ENCODE measurements at regions not wholly inside any gene's neighbourhood (a gene's known extent, or its start where the extent isn't known, plus 50 kb on each side); places are given as distances from the start of the nearest gene placed in this dataset.

DNA sequence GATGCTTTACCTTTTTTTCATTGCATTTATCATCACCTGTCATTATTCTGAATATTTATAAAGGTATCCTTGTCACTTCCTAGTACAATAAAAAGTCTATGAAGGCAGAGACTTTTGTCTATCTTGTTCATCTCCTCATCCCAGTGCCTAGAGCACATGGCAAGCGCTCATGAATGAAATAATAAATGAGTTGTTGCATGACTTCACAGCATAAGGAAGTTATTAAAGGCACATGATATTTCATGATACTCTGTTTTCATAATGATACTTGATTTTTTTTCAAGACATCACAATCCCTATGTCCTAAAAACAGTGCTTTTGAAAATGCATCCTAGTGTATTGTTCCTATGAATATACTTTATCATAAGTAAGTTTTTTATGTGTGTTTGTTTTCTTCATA is 310.6 kb upstream of the RSPO3 start:
- intact Hi-C loops (cut with DNase I): loop anchor here in 1 of 2 donors (10.0 kb wide), 1 partner anchor 387 kb away; no protein-coding TSS in a partner anchor

DNA sequence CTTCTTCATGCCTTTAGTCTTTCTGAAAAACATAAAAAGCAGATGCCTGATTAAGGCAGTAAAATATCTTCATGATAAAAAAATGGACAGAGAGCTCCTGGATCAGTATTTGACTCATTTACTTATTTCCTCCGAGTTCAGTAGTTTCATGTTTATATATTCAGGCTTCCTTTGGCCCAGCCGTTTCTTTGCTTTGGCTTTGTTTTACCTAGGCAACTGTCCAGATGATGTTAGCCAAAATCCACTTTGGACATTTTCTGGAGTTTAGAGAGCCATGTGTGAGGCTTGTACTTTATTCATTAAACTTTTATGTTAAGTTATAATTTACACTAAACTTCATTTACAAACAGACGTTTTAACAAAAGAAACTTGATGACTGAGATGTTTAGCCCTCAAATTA is 307.1 kb upstream of the RSPO3 start:
- H3K36me3 ChIP-seq: no peaks in the 10 kb centered on the region
- H3K27ac ChIP-seq: no peak overlapping the region
- ATAC-seq: peak; percentile 30
- TF ChIP-seq, protein P1, sequence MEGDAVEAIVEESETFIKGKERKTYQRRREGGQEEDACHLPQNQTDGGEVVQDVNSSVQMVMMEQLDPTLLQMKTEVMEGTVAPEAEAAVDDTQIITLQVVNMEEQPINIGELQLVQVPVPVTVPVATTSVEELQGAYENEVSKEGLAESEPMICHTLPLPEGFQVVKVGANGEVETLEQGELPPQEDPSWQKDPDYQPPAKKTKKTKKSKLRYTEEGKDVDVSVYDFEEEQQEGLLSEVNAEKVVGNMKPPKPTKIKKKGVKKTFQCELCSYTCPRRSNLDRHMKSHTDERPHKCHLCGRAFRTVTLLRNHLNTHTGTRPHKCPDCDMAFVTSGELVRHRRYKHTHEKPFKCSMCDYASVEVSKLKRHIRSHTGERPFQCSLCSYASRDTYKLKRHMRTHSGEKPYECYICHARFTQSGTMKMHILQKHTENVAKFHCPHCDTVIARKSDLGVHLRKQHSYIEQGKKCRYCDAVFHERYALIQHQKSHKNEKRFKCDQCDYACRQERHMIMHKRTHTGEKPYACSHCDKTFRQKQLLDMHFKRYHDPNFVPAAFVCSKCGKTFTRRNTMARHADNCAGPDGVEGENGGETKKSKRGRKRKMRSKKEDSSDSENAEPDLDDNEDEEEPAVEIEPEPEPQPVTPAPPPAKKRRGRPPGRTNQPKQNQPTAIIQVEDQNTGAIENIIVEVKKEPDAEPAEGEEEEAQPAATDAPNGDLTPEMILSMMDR (IDR thresholded peaks at IDR 0.05): no peak
- no peaks in the 10 kb centered on the region for H3K27me3 ChIP-seq
- no peak overlapping the region for H3K4me3 ChIP-seq
- H3K9me3 ChIP-seq: no peaks in the 10 kb centered on the region
- H3K4me1 ChIP-seq: no peaks in the 10 kb centered on the region
- intact Hi-C loops (cut with DNase I): no loop called here
- DNase-seq: peak in 1 of 4 donors; percentile 35

More for the DNA sequence above, 310.6 kb upstream of the RSPO3 start:
- Histone ChIP-seq H3K27ac (no peak overlapping the region), H3K36me3 (no peaks in the 10 kb centered on the region), H3K4me3 (no peak overlapping the region), H3K27me3 (no peaks in the 10 kb centered on the region), H3K4me1 (no peaks in the 10 kb centered on the region), H3K9me3 (no peaks in the 10 kb centered on the region)
- no peak for ATAC-seq
- DNase-seq: no peak
- TF ChIP-seq, protein P1 (IDR thresholded peaks at IDR 0.05): no peak

- no peaks in the 10 kb centered on the region for H3K36me3 ChIP-seq
- TF ChIP-seq, protein P1 (IDR thresholded peaks at IDR 0.05): no peak
- ATAC-seq: no peak
- intact Hi-C loops (cut with DNase I): no loop called here
- H3K27ac ChIP-seq: no peak overlapping the region
- no peaks in the 10 kb centered on the region for H3K4me1 ChIP-seq
- H3K27me3 ChIP-seq: no peaks in the 10 kb centered on the region
- no peaks in the 10 kb centered on the region for H3K9me3 ChIP-seq
- no peak for DNase-seq
- H3K4me3 ChIP-seq: no peak overlapping the region
Observed at GRCh38 chr6:126812010-126812409, 306.5 kb upstream of the RSPO3 start.

GRCh38 chr6:126812651-126813050 is 305.8 kb upstream of the RSPO3 start:
- intact Hi-C loops (cut with DNase I): no loop called here
- TF ChIP-seq, protein P1 (IDR thresholded peaks at IDR 0.05): no peak
- peak in 1 of 4 donors; percentile 32 for DNase-seq
- ATAC-seq: peak; percentile 44
- H3K4me1 ChIP-seq: no peaks in the 10 kb centered on the region
- H3K27me3 ChIP-seq: no peaks in the 10 kb centered on the region
- no peak overlapping the region for H3K4me3 ChIP-seq
- no peaks in the 10 kb centered on the region for H3K9me3 ChIP-seq
- H3K36me3 ChIP-seq: no peaks in the 10 kb centered on the region
- H3K27ac ChIP-seq: no peak overlapping the region

GRCh38 chr6:126820634-126821033 is 297.8 kb upstream of the RSPO3 start:
- DNase-seq: no peak
- no peak for ATAC-seq
- TF ChIP-seq, protein P1 (IDR thresholded peaks at IDR 0.05): no peak
- Histone ChIP-seq H3K4me3 (no peak overlapping the region), H3K27me3 (no peaks in the 10 kb centered on the region), H3K9me3 (no peaks in the 10 kb centered on the region), H3K27ac (no peak overlapping the region), H3K36me3 (no peaks in the 10 kb centered on the region), H3K4me1 (no peaks in the 10 kb centered on the region)
- intact Hi-C loops (cut with DNase I): no loop called here
